Coronary artery (tissue), 2 donors: ENCODE measurements at regions not wholly inside any gene's neighbourhood (a gene's known extent, or its start where the extent isn't known, plus 50 kb on each side); places are given as distances from the start of the nearest gene placed in this dataset.

ENCODE experiments used
- DNase-seq: peaks from one replicate; pipeline ENCODE4 v3.0.0-alpha.2; 2017; ENCODE audit warnings: low spot score
- H3K27ac ChIP-seq, 2 donors: fragments of 200-600 bp; sonication (generic); one replicate each; pipeline ENCODE4 v1.5.1; 2016 to 2019
- H3K4me3 ChIP-seq: fragments of 200-600 bp; sonication (generic); 2 replicates; pipeline ENCODE4 v1.5.1; 2016; ENCODE audit warnings: mild to moderate bottlenecking, moderate library complexity
- CTCF ChIP-seq: fragments of 200-600 bp; sonication (generic); IDR thresholded peaks from one replicate; pipeline ENCODE4 v1.5.1; 2019; ENCODE audit warnings: antibody characterized with exemption

- DNase-seq, result no peak
- H3K27ac ChIP-seq, result no peak overlapping the region
- no peak overlapping the region for H3K4me3 ChIP-seq
- no peak for TF ChIP-seq CTCF
Observed at GRCh38 chr20:60474385-60474910, 516.2 kb downstream of the CDH26 start.

GRCh38 chr20:60476045-60476444 lies 517.8 kb downstream of the CDH26 start:
- Histone ChIP-seq H3K27ac (no peak overlapping the region), H3K4me3 (no peak overlapping the region)
- no peak for DNase-seq
- TF ChIP-seq CTCF, result no peak

GRCh38 chr20:60477958-60478357 lies 519.7 kb downstream of the CDH26 start:
- H3K4me3 ChIP-seq, result no peak overlapping the region
- TF ChIP-seq CTCF, result no peak
- no peak for DNase-seq
- H3K27ac ChIP-seq, result no peak overlapping the region

GRCh38 chr20:60478533-60478932 lies 520.3 kb downstream of the CDH26 start:
- no peak for TF ChIP-seq CTCF

GRCh38 chr20:60480950-60481742 lies 522.9 kb downstream of the CDH26 start:
- DNase-seq, result no peak
- Histone ChIP-seq H3K27ac (no peak overlapping the region), H3K4me3 (no peak overlapping the region)
- TF ChIP-seq CTCF, result no peak

More at GRCh38 chr20:60478533-60478932, 520.3 kb downstream of the CDH26 start:
- no peak overlapping the region for H3K4me3 ChIP-seq
- H3K27ac ChIP-seq, result no peak overlapping the region
- DNase-seq, result no peak

- no peak overlapping the region for H3K27ac ChIP-seq
- H3K4me3 ChIP-seq, result no peak overlapping the region
- no peak for TF ChIP-seq CTCF
- DNase-seq, result no peak
Observed at GRCh38 chr20:60481743-60482133, 523.5 kb downstream of the CDH26 start.
